ENCODE measurements at regions not wholly inside any gene's neighbourhood (a gene's known extent, or its start where the extent isn't known, plus 50 kb on each side); places are given as distances from the start of the nearest gene placed in this dataset.

DNA sequence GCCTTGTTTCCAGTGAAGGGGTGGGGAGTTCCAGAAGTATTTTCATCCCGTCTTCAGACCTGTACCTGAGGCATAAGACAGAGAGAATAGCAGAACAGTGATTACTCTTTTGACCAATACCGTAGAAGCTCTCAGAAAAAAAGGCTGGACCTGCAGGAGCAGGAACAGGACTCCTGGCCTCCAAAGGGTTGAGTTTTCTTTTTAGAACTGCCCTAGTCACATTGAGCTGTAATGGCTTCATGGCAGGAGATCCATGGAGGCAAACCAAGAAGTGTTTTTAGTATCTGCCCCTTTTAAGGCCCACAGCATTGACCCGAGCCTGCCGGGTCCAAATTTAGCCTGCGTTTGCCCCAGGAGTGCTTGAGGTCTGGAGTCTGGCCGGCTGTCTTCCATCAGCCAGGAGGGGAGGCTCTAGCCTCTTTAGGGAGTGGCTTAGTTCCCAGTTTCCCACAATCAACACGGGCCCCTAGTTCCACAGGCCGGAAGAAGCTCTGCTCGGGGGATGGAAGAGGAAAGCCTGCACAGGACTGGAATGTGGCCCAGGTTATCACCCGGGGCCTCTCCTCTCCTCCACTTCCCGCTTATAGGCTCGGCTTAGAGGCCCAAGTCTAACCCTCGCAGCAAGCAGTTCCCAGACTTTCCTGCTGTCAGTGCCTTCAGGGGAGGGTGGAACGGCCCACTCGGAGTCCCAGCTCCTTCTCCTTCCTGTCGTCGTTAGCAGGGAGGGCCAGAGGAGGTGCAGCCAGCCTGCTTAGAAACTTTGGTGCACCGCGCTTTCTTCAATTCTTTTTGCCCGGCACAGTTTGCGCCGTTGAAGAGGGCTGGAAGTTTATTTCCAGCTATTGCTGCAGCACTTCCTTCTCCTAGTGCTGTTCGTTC is 80.7 kb downstream of the C9orf152 start:
- TF ChIP-seq, protein P1, sequence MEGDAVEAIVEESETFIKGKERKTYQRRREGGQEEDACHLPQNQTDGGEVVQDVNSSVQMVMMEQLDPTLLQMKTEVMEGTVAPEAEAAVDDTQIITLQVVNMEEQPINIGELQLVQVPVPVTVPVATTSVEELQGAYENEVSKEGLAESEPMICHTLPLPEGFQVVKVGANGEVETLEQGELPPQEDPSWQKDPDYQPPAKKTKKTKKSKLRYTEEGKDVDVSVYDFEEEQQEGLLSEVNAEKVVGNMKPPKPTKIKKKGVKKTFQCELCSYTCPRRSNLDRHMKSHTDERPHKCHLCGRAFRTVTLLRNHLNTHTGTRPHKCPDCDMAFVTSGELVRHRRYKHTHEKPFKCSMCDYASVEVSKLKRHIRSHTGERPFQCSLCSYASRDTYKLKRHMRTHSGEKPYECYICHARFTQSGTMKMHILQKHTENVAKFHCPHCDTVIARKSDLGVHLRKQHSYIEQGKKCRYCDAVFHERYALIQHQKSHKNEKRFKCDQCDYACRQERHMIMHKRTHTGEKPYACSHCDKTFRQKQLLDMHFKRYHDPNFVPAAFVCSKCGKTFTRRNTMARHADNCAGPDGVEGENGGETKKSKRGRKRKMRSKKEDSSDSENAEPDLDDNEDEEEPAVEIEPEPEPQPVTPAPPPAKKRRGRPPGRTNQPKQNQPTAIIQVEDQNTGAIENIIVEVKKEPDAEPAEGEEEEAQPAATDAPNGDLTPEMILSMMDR (IDR thresholded peaks at IDR 0.05; ENCODE audit: poor library complexity) = no peak
- no peak for TF ChIP-seq EZH2 (IDR thresholded peaks at IDR 0.05; ENCODE audit: borderline replicate concordance)

Measured in hepatocyte (in vitro differentiated cells).